ENCODE measurements at regions not wholly inside any gene's neighbourhood (a gene's known extent, or its start where the extent isn't known, plus 50 kb on each side); places are given as distances from the start of the nearest gene placed in this dataset.

DNA sequence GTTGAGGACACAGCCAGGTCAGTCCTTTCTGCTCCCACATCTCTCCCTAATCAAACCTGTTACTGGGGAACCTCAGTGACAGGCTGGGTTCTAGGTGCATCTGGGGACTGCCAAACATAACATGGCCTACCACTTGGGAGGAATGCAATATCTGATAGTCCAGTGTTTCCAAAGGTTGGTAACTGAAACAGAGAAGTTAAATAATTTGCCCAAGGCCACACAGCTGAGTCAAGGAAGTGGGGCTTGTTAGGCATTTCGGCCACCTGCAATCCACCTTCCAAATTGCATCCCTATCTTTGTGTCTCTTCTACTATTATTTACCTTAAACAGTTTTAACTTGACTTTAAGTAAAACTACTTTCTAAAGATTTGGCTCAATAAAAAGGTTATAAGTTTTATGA lies 731.3 kb downstream of the UQCRFS1 start:
- DNase-seq (ENCODE audit: low read depth), result no peak
- TF ChIP-seq, protein P1, sequence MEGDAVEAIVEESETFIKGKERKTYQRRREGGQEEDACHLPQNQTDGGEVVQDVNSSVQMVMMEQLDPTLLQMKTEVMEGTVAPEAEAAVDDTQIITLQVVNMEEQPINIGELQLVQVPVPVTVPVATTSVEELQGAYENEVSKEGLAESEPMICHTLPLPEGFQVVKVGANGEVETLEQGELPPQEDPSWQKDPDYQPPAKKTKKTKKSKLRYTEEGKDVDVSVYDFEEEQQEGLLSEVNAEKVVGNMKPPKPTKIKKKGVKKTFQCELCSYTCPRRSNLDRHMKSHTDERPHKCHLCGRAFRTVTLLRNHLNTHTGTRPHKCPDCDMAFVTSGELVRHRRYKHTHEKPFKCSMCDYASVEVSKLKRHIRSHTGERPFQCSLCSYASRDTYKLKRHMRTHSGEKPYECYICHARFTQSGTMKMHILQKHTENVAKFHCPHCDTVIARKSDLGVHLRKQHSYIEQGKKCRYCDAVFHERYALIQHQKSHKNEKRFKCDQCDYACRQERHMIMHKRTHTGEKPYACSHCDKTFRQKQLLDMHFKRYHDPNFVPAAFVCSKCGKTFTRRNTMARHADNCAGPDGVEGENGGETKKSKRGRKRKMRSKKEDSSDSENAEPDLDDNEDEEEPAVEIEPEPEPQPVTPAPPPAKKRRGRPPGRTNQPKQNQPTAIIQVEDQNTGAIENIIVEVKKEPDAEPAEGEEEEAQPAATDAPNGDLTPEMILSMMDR (conservative IDR thresholded peaks at IDR 0.05; ENCODE audit: low read depth, low read length), result no peak
- no peak overlapping the region for H3K4me3 ChIP-seq (ENCODE audit: low read depth, low read length)

DNA sequence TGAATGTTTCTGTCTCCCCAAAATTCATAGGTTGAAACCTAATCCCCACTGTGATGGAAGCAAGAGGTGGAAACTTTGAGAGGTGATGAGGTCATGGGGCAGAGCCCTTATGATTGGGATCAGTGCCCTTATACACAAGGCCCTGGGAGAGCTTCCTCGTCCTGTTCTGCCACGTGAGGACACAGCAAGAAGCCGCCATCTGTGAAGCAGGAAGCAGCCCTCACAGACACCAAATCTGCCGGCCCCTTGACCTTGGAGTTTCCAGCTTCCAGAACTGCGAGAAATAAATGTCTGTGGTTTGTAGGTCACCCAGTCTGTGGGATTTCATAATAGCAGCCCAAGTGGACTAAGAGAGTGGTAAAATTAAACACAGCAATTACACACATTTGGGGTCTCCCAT lies 737.4 kb downstream of the UQCRFS1 start:
- H3K4me3 ChIP-seq (ENCODE audit: low read depth, low read length), result no peak overlapping the region
- peak; percentile 84 for DNase-seq (ENCODE audit: low read depth)
- TF ChIP-seq, protein P1 (conservative IDR thresholded peaks at IDR 0.05; ENCODE audit: low read depth, low read length), result no peak

DNA sequence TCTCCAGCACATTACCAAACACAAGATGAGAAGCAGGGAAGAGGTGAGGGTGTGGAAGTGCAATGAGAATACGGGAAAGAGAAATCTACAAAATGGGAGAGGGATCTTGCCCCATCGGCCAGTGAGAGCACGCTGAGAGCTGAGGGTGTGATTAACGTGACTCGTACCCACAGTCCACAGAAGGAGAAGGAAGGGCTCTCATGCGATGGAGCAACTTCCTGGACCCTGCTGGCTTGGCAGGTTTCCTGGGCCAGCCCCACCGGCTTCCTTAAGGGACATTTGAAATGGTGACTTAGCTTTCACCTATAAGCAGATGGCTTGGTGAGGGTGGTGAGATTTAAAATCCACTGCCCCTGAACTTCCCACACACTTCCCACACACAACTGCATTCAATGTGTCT lies 740.1 kb downstream of the UQCRFS1 start:
- no peak overlapping the region for H3K4me3 ChIP-seq (ENCODE audit: low read depth, low read length)
- TF ChIP-seq, protein P1 (conservative IDR thresholded peaks at IDR 0.05; ENCODE audit: low read depth, low read length), result no peak

DNA sequence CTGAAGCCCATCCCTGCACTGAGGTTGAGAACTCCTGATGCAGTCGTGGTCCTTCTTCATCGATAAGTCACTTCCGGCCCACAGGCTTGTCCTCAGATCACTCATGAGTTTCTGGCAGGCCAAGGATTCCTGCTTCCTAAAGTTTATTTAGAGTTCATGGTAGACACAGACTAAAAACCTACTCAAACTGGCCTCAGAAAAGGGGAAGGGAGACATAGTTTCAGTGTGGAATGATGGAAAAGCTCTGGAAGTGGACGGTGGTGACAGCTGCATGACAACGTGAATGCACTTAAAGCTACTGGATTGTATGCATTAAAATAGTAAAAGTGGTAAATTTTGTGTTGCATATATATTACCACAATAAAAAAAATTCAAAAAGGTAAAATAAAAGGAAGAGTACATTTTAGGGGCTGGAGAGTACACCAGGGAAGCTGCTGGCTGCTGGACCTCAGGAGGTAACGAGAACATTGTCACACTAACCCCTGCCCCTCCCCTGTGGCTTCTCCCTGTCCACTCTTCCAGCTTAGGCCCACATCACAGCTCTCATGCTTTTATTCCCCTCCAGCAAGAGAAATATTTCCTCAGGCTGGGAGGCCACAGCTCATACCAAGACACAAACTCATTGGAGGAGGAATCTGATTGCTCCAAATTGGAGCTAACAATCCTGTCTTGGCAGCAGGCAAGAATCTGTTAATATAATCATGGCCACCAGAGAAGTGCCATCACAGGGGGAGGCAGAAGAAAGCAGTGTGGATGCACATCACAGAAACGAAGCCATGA lies 741.0 kb downstream of the UQCRFS1 start:
- TF ChIP-seq, protein P1 (conservative IDR thresholded peaks at IDR 0.05; ENCODE audit: low read depth, low read length), result no peak
- H3K4me3 ChIP-seq (ENCODE audit: low read depth, low read length), result no peak overlapping the region
- peak; percentile 40 for DNase-seq (ENCODE audit: low read depth)

More for the DNA sequence above, 740.1 kb downstream of the UQCRFS1 start:
- peak; percentile 32 for DNase-seq (ENCODE audit: low read depth)

DNA sequence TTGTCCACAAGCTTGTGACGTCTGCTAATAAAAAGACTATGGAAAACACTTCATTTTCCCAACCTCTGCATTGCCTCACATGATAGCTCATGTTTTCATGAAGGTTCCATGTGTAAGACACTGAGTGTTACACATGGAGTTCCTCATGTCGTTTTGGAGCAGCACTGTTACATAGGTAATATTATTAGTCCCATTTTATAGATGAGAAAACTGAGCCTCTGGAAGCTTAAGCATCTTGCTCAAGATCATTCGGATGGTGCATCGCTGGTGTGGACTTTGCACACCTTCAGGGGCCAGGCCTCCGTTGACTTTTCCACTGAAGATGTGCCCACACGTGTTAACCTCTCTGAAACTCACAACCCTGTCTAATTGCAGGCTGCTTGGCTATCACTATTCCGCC lies 743.4 kb downstream of the UQCRFS1 start:
- TF ChIP-seq, protein P1 (conservative IDR thresholded peaks at IDR 0.05; ENCODE audit: low read depth, low read length), result no peak
- no peak for DNase-seq (ENCODE audit: low read depth)
- no peak overlapping the region for H3K4me3 ChIP-seq (ENCODE audit: low read depth, low read length)

DNA sequence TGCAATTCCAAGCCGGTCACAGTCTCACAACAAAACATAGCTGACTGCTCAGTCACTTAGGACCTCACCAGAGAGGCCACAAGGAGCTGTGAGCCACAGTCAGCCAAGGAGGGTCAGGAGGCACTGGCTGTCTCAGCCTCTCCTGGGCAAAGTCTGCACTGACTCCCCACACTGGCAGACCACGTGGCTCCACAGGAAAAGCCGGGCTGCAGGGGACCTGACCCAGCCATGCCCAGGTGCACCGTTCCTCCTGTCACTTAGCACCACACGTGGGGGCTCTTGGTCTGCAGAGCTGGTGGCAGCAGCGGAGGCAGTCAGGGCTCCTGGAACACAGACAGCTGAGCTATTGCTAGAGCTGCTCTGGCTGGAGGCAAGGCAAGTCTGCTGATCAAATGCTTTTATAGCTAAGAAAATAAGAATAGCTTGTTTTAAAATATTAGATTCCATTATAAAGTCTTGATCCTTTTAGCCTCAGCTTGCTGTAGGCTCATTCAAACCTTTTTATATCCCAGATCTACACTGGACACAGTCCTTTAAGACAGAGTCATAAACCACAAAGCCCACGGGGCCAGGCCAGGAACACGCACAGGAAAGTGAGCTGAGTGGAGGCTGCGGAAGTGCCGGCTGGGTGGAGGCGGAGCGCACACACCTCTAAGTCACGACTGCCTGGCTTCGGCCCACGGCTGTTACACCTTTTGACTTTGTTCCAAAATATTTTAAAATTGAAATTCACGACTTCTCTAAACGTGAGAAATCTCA lies 744.1 kb downstream of the UQCRFS1 start:
- TF ChIP-seq, protein P1 (conservative IDR thresholded peaks at IDR 0.05; ENCODE audit: low read depth, low read length), result no peak
- H3K4me3 ChIP-seq (ENCODE audit: low read depth, low read length), result no peak overlapping the region
- peak; percentile 62 for DNase-seq (ENCODE audit: low read depth)

All from choroid plexus epithelial cell (primary cell).